Hepatocyte (in vitro differentiated cells): ENCODE measurements at regions not wholly inside any gene's neighbourhood (a gene's known extent, or its start where the extent isn't known, plus 50 kb on each side); places are given as distances from the start of the nearest gene placed in this dataset.

ENCODE experiments used
- EZH2 ChIP-seq: fragments of 200-600 bp; sonication (generic); IDR thresholded peaks from 2 replicates; pipeline ENCODE4 v1.6.1; 2016; ENCODE audit warnings: antibody characterized with exemption, mild to moderate bottlenecking, borderline replicate concordance
- EZH2phosphoT487 ChIP-seq: fragments of 200-600 bp; sonication (generic); IDR thresholded peaks from one replicate; pipeline ENCODE4 v1.6.1; 2018; ENCODE audit warnings: antibody characterized with exemption, mild to moderate bottlenecking, low read depth, moderate library complexity; ENCODE audit not compliant: unreplicated experiment, severe bottlenecking
- TF ChIP-seq, protein P1 (sequence below): fragments of 200-600 bp; sonication (generic); IDR thresholded peaks from 2 replicates; pipeline ENCODE4 v1.5.1; 2016; ENCODE audit warnings: antibody characterized with exemption, mild to moderate bottlenecking; ENCODE audit not compliant: poor library complexity

DNA sequence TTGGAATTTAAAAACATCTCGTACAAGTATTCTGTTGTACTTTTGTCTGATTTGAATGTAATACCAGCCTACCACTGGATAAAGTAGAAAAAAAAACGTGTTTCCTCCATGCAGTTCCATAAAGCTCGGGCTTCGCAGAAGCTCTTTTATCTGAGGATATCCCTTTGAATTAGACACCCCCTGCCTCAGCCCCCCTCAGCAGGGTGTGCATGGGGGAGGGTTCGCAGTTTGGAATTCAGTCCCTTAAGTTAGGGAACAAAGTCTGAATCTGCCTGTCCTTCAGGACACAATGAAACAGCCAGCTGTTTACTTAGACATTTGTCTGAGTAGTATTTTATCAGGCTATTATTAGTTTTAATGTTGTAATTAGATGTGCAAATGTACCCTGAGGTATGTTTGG lies 234.0 kb upstream of the CAND1 start:
- TF ChIP-seq, protein P1, sequence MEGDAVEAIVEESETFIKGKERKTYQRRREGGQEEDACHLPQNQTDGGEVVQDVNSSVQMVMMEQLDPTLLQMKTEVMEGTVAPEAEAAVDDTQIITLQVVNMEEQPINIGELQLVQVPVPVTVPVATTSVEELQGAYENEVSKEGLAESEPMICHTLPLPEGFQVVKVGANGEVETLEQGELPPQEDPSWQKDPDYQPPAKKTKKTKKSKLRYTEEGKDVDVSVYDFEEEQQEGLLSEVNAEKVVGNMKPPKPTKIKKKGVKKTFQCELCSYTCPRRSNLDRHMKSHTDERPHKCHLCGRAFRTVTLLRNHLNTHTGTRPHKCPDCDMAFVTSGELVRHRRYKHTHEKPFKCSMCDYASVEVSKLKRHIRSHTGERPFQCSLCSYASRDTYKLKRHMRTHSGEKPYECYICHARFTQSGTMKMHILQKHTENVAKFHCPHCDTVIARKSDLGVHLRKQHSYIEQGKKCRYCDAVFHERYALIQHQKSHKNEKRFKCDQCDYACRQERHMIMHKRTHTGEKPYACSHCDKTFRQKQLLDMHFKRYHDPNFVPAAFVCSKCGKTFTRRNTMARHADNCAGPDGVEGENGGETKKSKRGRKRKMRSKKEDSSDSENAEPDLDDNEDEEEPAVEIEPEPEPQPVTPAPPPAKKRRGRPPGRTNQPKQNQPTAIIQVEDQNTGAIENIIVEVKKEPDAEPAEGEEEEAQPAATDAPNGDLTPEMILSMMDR, result no peak
- TF ChIP-seq EZH2, result no peak
- TF ChIP-seq EZH2phosphoT487, result no peak
